DMS153 treated with DMSO at 0.1 percent for 48 hours (cell line): ENCODE measurements at regions not wholly inside any gene's neighbourhood (a gene's known extent, or its start where the extent isn't known, plus 50 kb on each side); places are given as distances from the start of the nearest gene placed in this dataset.

Experiments used
- DNase-seq: peaks from one replicate; lab custom pipeline; 2025; ENCODE audit not compliant: unreplicated experiment; lab: John Stamatoyannopoulos, UW

GRCh38 chr1:24990136-24990535 is 60.1 kb upstream of the RUNX3 start:
- DNase-seq, result no peak

- no peak for DNase-seq
Measured at GRCh38 chr1:24989082-24989481, 59.0 kb upstream of the RUNX3 start.

- DNase-seq, result no peak
Measured at GRCh38 chr1:24988558-24988912, 58.5 kb upstream of the RUNX3 start.

- DNase-seq, result no peak
Measured at GRCh38 chr1:24987875-24988557, 57.9 kb upstream of the RUNX3 start.

- no peak for DNase-seq
Measured at GRCh38 chr1:24987424-24987823, 57.3 kb upstream of the RUNX3 start.

- DNase-seq, result no peak
Measured at GRCh38 chr1:24986372-24986965, 56.4 kb upstream of the RUNX3 start.

- DNase-seq, result no peak
Measured at GRCh38 chr1:24985737-24986136, 55.7 kb upstream of the RUNX3 start.

- no peak for DNase-seq
Measured at GRCh38 chr1:24984800-24985522, 54.9 kb upstream of the RUNX3 start.

GRCh38 chr1:24984300-24984699 is 54.2 kb upstream of the RUNX3 start:
- no peak for DNase-seq

GRCh38 chr1:24983006-24983680 is 53.1 kb upstream of the RUNX3 start:
- DNase-seq, result no peak

- DNase-seq, result no peak
Measured at GRCh38 chr1:24981631-24982005, 51.5 kb upstream of the RUNX3 start.

GRCh38 chr1:24980836-24981630 is 51.0 kb upstream of the RUNX3 start:
- no peak for DNase-seq
